ENCODE measurements at regions not wholly inside any gene's neighbourhood (a gene's known extent, or its start where the extent isn't known, plus 50 kb on each side); places are given as distances from the start of the nearest gene placed in this dataset.

GRCh38 chr5:98130261-98131035 is 643.0 kb upstream of the RGMB start:
- no peak for TF ChIP-seq CTCF (IDR thresholded peaks at IDR 0.05)
- H3K9me3 Mint-ChIP-seq: 0 out of 2 replicates have a peak, but pooled peaks cover 3% of the 10 kb centered on the region
- H3K4me1 Mint-ChIP-seq (ENCODE audit: low read depth): no peaks in the 10 kb centered on the region
- no peak overlapping the region for H3K4me3 Mint-ChIP-seq
- no peak for DNase-seq
- peaks cover 7% of the 10 kb centered on the region; the same call in 1 of the 2 replicates for H3K36me3 Mint-ChIP-seq (ENCODE audit: low read depth)
- no peak overlapping the region for H3K27ac Mint-ChIP-seq
- no peaks in the 10 kb centered on the region for H3K27me3 Mint-ChIP-seq (ENCODE audit: insufficient read depth)

- Mint-ChIP-seq H3K9me3 (no peaks in the 10 kb centered on the region), H3K36me3 (ENCODE audit: low read depth) (no peaks in the 10 kb centered on the region; the same call in 1 of the 2 replicates), H3K27ac (no peak overlapping the region), H3K4me3 (no peak overlapping the region), H3K4me1 (ENCODE audit: low read depth) (peaks cover 6% of the 10 kb centered on the region; the same call in 1 of the 2 replicates), H3K27me3 (ENCODE audit: insufficient read depth) (no peaks in the 10 kb centered on the region)
- no peak for TF ChIP-seq CTCF (IDR thresholded peaks at IDR 0.05)
- no peak for DNase-seq
These were observed 629.3 kb upstream of the RGMB start for GRCh38 chr5:98144116-98144515.

GRCh38 chr5:98144710-98145109 is 628.8 kb upstream of the RGMB start:
- no peak for TF ChIP-seq CTCF (IDR thresholded peaks at IDR 0.05)
- Mint-ChIP-seq H3K27me3 (ENCODE audit: insufficient read depth) (no peaks in the 10 kb centered on the region), H3K9me3 (no peaks in the 10 kb centered on the region), H3K4me1 (ENCODE audit: low read depth) (peaks cover 6% of the 10 kb centered on the region; the same call in 1 of the 2 replicates), H3K4me3 (no peak overlapping the region), H3K27ac (no peak overlapping the region), H3K36me3 (ENCODE audit: low read depth) (no peaks in the 10 kb centered on the region; the same call in 1 of the 2 replicates)
- no peak for DNase-seq

- no peaks in the 10 kb centered on the region for H3K9me3 Mint-ChIP-seq
- no peak overlapping the region for H3K4me3 Mint-ChIP-seq
- DNase-seq: no peak
- no peaks in the 10 kb centered on the region for H3K4me1 Mint-ChIP-seq (ENCODE audit: low read depth)
- TF ChIP-seq CTCF (IDR thresholded peaks at IDR 0.05): no peak
- H3K27ac Mint-ChIP-seq: no peak overlapping the region
- no peaks in the 10 kb centered on the region for H3K27me3 Mint-ChIP-seq (ENCODE audit: insufficient read depth)
- H3K36me3 Mint-ChIP-seq (ENCODE audit: low read depth): no peaks in the 10 kb centered on the region
These were observed 616.1 kb upstream of the RGMB start for GRCh38 chr5:98157368-98157767.

GRCh38 chr5:98158440-98158839 is 615.0 kb upstream of the RGMB start:
- no peak for TF ChIP-seq CTCF (IDR thresholded peaks at IDR 0.05)
- Mint-ChIP-seq H3K27me3 (ENCODE audit: insufficient read depth) (no peaks in the 10 kb centered on the region), H3K4me3 (no peak overlapping the region), H3K9me3 (no peaks in the 10 kb centered on the region), H3K4me1 (ENCODE audit: low read depth) (no peaks in the 10 kb centered on the region), H3K36me3 (ENCODE audit: low read depth) (no peaks in the 10 kb centered on the region), H3K27ac (no peak overlapping the region)
- no peak for DNase-seq

All from HFFc6 (cell line).